WERI-Rb-1 (cell line): ENCODE measurements at regions not wholly inside any gene's neighbourhood (a gene's known extent, or its start where the extent isn't known, plus 50 kb on each side); places are given as distances from the start of the nearest gene placed in this dataset.

Experiments used
- DNase-seq: peaks from one replicate; pipeline ENCODE4 v3.0.0-alpha.2; 2020
- H3K27ac ChIP-seq: fragments of 250-450 bp; sonication (Bioruptor Pico); 2 replicates; pipeline ENCODE4 v1.5.1; 2020; ENCODE audit warnings: mild to moderate bottlenecking, moderate library complexity
- H3K27me3 ChIP-seq: fragments of 250-450 bp; sonication (Bioruptor Pico); 2 replicates; pipeline ENCODE4 v1.5.1; 2021; ENCODE audit warnings: mild to moderate bottlenecking, low read depth, moderate library complexity; ENCODE audit not compliant: insufficient read depth, severe bottlenecking
- H3K36me3 ChIP-seq: fragments of 250-450 bp; sonication (Bioruptor Pico); 2 replicates; pipeline ENCODE4 v1.5.1; 2020; ENCODE audit warnings: mild to moderate bottlenecking, moderate library complexity
- H3K4me3 ChIP-seq: 2 replicates; pipeline ENCODE4 v1.5.1; 2011; ENCODE audit warnings: low read depth, mild to moderate bottlenecking, control low read depth, low read length
- H3K9me3 ChIP-seq: fragments of 250-450 bp; sonication (Bioruptor Pico); 2 replicates; pipeline ENCODE4 v1.5.1; 2021; ENCODE audit warnings: mild to moderate bottlenecking, moderate library complexity; ENCODE audit not compliant: severe bottlenecking
- CTCF ChIP-seq: IDR thresholded peaks from 2 replicates; pipeline ENCODE4 v1.5.1; 2011; ENCODE audit warnings: low read depth, mild to moderate bottlenecking, control low read depth, inconsistent platforms, low read length

- DNase-seq: no peak
- TF ChIP-seq CTCF: no peak
- Histone ChIP-seq H3K4me3 (no peak overlapping the region), H3K9me3 (no peaks in the 10 kb centered on the region), H3K27ac (no peak overlapping the region), H3K36me3 (no peaks in the 10 kb centered on the region), H3K27me3 (no peaks in the 10 kb centered on the region)
These were observed 800.0 kb upstream of the IGFBP7 start for GRCh38 chr4:57910151-57910550.

- TF ChIP-seq CTCF: no peak
- H3K27ac ChIP-seq: no peak overlapping the region
- no peaks in the 10 kb centered on the region for H3K36me3 ChIP-seq
- H3K4me3 ChIP-seq: no peak overlapping the region
- DNase-seq: no peak
- no peaks in the 10 kb centered on the region for H3K27me3 ChIP-seq
- no peaks in the 10 kb centered on the region for H3K9me3 ChIP-seq
These were observed 795.8 kb upstream of the IGFBP7 start for GRCh38 chr4:57905965-57906364.

GRCh38 chr4:57877047-57877458, 766.9 kb upstream of the IGFBP7 start:
- Histone ChIP-seq H3K36me3 (no peaks in the 10 kb centered on the region), H3K9me3 (no peaks in the 10 kb centered on the region), H3K27ac (no peak overlapping the region), H3K4me3 (no peak overlapping the region), H3K27me3 (no peaks in the 10 kb centered on the region)
- no peak for TF ChIP-seq CTCF
- DNase-seq: no peak

- DNase-seq: no peak
- Histone ChIP-seq H3K9me3 (no peaks in the 10 kb centered on the region), H3K27me3 (no peaks in the 10 kb centered on the region), H3K4me3 (no peak overlapping the region), H3K36me3 (no peaks in the 10 kb centered on the region), H3K27ac (no peak overlapping the region)
- TF ChIP-seq CTCF: no peak
These were observed 765.7 kb upstream of the IGFBP7 start for GRCh38 chr4:57875829-57876392.

GRCh38 chr4:57866468-57867171, 756.4 kb upstream of the IGFBP7 start:
- TF ChIP-seq CTCF: no peak
- Histone ChIP-seq H3K4me3 (no peak overlapping the region), H3K27me3 (no peaks in the 10 kb centered on the region), H3K27ac (no peak overlapping the region), H3K9me3 (no peaks in the 10 kb centered on the region), H3K36me3 (no peaks in the 10 kb centered on the region)
- no peak for DNase-seq

GRCh38 chr4:57865264-57865663, 755.1 kb upstream of the IGFBP7 start:
- no peak overlapping the region for H3K4me3 ChIP-seq
- no peak for TF ChIP-seq CTCF
- DNase-seq: no peak

More at GRCh38 chr4:57865264-57865663, 755.1 kb upstream of the IGFBP7 start:
- Histone ChIP-seq H3K9me3 (no peaks in the 10 kb centered on the region), H3K27ac (no peak overlapping the region), H3K36me3 (no peaks in the 10 kb centered on the region), H3K27me3 (no peaks in the 10 kb centered on the region)
